HepG2 (cell line): ENCODE measurements at regions not wholly inside any gene's neighbourhood (a gene's known extent, or its start where the extent isn't known, plus 50 kb on each side); places are given as distances from the start of the nearest gene placed in this dataset.

Source experiments
- ADNP ChIP-seq: sonication (generic); formaldehyde crosslinking; IDR thresholded peaks from 2 replicates; pipeline ENCODE4 v1.4.0; 2020; ENCODE audit warnings: missing genetic modification reagents
- BRCA1 ChIP-seq: sonication (generic); formaldehyde crosslinking; IDR thresholded peaks from 2 replicates; pipeline ENCODE4 v1.4.0; 2020; ENCODE audit warnings: missing genetic modification reagents
- DBP ChIP-seq: sonication (generic); formaldehyde crosslinking; IDR thresholded peaks from 2 replicates; pipeline ENCODE4 v1.4.0; 2020; ENCODE audit warnings: missing genetic modification reagents; ENCODE audit errors: not compliant biosample characterization
- HOXA9 ChIP-seq: sonication (generic); formaldehyde crosslinking; IDR thresholded peaks from 2 replicates; pipeline ENCODE4 v1.8.1; 2022; ENCODE audit warnings: missing genetic modification reagents, mild to moderate bottlenecking, moderate library complexity, borderline replicate concordance
- TMF1 ChIP-seq: sonication (generic); formaldehyde crosslinking; IDR thresholded peaks from 2 replicates; pipeline ENCODE4 v1.8.1; 2022; ENCODE audit warnings: low read depth, missing genetic modification reagents

- TF ChIP-seq DBP (CRISPR knock-in tag) = no peak
- TF ChIP-seq HOXA9 (CRISPR knock-in tag) = no peak
- no peak for TF ChIP-seq TMF1 (CRISPR knock-in tag)
- TF ChIP-seq ADNP = no peak
- no peak for TF ChIP-seq BRCA1 (CRISPR knock-in tag)
Measured at GRCh38 chr10:62460393-62460792, 86.2 kb downstream of the ZNF365 start.
